GM21576 (cell line): ENCODE measurements at regions not wholly inside any gene's neighbourhood (a gene's known extent, or its start where the extent isn't known, plus 50 kb on each side); places are given as distances from the start of the nearest gene placed in this dataset.

ENCODE experiments used
- ATAC-seq: cut with Tn5 transposase; IDR thresholded peaks from one replicate; pipeline ENCODE4 v1.9.1; 2021; ENCODE audit warnings: mild to moderate bottlenecking, moderate library complexity; ENCODE audit not compliant: unreplicated experiment

DNA sequence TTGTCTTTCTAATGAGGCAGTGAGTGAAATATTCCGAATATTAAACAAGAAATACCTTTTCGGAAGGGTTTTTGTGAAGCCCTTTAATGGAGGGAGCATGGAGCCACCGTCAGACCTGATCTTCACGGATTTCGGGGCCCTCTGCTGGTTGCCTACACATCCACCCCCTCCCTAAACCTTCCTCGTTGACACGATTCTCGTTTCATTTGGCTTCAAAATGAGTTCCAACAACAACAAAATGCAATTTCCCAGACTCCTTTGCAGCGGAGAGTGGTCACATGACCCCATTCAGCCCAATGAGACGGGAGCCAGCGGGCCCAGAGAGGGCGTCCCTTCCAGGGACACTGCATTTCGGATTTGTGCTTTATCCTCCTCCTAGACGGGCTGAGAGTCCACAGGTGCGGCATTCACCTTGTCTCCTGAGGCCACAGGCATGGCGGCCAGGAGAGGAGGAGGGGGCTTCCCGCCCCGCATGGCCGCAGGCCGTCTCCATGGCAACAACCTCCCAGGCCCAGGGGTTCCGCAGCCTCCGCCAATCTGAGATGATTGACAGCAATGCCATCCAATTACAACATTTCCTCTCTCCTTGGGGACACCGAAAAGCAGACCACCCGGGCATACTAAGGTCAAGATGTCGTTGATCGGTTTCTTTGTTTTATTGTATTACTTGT is 259.8 kb downstream of the C16orf95 start:
- no peak for ATAC-seq

GRCh38 chr16:87057951-87058560 is 259.1 kb downstream of the C16orf95 start:
- no peak for ATAC-seq

DNA sequence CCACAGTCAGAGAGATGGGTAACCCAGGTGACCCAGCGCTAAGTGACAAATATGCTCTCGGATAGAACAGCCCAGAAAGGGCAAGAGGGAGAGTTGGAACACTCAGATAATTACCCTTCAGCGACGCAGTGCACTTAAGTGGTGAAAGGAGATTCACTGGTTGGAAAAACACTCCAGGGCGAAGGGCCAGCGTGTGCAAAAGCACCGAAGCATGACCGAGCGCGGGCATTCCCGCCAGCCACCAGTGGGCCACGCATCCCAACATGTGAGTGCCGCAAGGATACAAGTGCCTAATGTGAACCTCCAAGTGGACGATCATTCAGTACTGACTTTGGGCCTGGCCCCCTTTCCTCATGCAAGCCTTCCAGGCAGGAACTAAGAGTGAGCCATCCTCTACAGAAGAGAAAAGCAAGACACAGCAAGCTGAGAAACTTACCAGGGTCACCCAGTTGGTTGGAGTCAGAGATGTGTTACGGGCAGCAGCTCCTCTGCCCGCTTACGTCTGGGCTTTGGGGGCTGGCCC is 258.4 kb downstream of the C16orf95 start:
- ATAC-seq = no peak

DNA sequence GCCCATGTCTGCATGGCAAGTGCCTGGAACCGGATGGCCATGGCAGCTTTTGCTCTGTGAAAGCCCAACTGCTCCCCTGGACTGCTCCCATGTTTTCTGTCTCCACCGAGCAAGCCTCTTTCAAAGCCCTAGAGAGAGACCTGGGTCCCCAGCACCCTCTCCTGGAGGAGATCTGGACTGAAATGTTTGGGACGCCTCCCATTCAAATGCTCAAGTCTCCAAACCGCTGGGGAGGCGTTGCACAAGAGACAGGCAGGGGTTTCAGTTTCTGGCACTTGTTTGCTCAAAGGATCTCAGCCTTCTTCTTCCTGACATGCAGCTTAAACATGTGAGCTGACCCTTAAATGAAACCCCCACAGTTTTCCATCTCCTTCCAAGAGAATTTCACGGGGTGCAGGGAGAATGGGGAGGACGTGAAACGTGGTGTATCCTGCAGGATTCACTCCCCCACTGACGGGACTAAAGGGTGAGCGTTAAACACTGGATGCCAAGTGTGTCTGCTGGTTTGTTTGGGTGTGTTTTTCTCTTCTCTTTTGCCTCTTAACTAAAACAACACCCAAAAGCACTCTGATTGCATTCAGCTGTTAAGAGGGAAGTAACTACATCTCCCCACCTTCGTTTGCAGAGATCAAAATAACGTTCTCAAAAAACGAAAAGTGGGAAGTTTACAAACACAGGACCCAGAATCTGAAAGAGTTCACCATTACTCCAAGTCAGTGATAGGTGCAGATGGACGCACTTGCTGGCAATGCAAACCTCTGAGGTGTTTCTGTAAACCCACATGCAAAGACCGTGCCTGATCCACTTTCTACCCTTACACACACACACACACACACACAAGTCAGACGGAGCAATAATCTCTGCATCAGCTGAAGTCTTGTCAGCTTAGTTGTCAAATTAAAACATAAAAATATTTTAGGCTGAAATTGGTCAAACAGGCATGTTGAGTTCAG is 256.9 kb downstream of the C16orf95 start:
- ATAC-seq = no peak

- ATAC-seq = no peak
These were observed 255.8 kb downstream of the C16orf95 start for GRCh38 chr16:87061243-87061920.

GRCh38 chr16:87062569-87063442 is 254.4 kb downstream of the C16orf95 start:
- no peak for ATAC-seq

DNA sequence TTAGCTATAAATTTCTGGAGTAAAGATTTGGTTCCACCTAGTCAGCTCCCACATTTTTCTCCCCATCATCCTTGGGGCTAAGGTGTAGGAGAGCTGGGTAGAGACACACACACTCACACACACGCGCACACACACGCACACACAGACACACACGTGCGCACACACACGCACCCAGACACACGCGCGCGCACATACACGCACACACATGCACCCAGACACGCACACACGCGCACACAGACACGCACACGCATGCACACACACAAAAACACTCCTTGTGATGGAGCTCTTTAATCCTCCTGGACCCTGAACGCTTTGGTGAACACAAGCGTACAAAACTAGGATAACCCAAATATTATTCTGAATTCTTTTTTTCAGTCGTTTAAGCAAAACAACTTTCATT is 253.6 kb downstream of the C16orf95 start:
- ATAC-seq = no peak

- no peak for ATAC-seq
These were observed 252.3 kb downstream of the C16orf95 start for GRCh38 chr16:87064731-87065445.

DNA sequence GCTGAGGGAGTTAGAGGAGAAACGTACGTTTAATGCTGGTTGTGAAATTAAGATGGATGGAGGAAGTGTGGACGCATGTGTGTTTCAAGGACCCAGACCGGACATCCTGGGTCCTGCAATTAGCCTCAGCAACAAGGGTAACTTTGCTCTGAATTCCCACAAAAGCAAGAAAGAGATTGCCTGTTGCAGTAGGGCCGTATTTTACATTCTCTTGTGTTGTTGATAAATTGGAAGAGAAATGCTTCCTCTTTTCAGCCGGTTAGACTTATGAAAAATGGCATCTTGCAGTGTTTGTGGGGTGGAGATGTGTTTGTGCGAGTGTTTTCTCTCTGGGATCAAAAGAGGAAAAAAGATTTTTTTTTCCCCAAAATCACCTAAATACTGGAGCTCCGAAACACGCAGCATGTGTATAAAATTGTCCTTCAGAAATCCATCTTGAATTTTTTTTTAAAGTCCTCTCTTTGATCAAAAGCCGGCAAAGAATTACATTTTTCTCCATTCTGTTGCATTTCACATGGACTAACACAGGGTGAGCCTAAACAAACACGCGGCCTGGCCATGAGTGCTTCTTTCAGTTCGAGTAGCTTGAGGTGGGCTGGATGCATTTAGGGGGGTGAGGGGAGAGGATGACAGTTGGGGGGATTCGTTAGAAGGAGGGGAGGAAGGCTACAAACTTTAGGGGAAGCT is 251.6 kb downstream of the C16orf95 start:
- ATAC-seq = no peak

DNA sequence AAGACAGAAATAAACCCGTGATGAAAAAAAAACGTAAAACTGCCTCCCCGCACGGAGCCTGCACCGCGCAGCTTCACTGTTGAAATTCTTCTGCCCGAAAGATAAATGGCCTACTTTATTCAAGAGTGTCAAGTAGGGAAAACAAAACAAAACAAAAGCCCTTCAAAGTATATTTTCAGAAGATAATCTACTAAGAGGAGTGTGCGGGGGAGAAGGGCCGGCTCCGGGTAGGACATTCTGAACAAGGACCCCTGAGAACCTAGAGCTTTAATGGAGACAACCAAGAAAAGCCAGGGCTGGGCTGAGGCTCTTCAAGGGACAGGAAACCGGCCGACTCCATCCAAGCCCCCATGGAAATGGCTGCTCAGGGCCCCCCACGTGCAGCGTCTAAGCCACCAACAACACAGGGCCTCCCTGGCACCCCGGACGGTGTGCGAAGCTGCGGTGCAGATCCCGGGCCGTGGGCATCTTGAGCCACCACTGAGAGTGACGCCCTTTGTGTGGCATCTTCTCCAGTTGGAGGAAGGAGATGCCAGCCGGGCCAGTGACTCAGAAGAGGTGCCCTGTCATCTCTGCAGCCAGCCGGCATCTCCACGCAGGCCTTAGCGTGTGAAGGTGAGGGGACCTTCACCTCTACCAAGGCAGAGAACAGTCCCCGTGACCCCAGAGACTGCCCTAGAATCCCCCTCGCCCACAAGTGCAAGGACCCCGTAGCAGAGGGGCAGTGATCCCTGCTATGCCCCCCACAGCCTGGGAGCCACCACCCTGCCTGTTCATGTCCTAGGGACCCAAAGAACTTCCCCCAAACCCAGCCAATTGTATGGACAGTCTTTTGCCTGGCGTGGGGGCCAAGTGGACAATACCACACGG is 250.8 kb downstream of the C16orf95 start:
- ATAC-seq = no peak

DNA sequence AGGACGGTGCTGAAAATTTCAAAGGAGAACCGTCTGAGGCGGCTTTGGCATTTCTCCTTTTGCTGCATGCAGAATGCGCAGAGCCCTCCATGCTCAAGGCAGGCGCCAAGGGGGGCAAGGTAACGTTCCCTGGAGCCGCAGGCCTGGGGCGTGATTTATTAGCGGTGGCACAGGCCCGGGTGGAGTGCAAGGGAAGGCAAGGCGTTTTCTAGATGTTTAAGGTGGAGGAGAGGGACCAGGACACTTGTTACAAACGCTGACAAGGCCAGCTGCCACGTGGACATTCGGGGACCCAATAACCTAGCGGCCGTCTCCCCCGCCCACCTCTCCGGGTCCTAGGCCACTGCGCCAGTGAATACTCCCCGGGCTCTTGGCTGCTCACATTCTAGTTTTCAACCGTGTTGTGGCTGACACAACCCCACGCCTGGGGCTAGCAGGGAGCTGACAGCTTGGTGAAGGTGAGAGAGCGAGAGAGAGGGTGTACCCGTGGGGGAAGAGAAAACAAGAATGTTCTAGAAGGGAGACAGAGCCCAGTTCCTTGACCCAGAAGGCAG is 250.1 kb downstream of the C16orf95 start:
- no peak for ATAC-seq

- ATAC-seq = no peak
These were observed 249.1 kb downstream of the C16orf95 start for GRCh38 chr16:87067836-87068761.

GRCh38 chr16:87068762-87069150 is 248.4 kb downstream of the C16orf95 start:
- no peak for ATAC-seq

DNA sequence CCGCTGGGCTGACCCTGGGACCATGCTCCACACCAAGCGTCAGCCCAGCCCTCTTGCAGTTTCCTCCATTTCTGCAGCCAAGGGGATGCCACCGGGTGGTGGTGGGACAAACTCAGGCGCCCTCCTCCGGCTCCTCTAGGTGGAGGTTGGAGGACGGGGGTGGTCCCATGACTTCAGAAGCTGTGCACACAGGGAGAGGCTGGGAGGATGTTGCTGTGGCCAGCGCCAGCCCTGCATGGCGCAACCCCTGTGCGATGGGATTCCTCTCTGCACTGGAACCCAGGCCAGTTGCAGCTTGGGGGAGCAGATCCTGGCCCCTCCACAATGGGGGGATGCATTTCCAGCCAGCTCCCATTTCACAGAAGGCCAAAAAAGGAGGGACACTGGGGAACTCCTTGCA is 246.5 kb downstream of the C16orf95 start:
- no peak for ATAC-seq

DNA sequence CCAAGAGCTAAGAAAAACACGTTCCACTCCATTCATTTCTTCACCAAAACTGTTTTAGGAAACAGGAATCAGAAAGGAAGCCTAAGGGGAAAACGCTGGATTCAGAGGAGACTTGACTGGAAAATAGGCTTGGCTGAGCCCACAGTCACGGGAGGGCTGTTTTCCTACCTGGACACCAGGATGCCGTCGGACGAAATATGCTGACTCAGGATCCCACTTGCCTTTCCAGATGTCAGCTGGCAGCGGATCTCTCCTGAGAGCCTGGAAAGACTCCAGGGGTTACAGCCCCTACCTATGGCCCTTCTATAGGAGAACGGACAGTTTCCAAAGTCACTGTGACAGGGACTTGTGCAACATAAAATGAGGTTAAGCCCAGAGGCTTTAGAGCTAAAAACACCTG is 245.1 kb downstream of the C16orf95 start:
- ATAC-seq = no peak

- peak; percentile 85 for ATAC-seq
These were observed 242.4 kb downstream of the C16orf95 start for GRCh38 chr16:87074641-87075318.
